ENCODE measurements at regions not wholly inside any gene's neighbourhood (a gene's known extent, or its start where the extent isn't known, plus 50 kb on each side); places are given as distances from the start of the nearest gene placed in this dataset.

GRCh38 chr6:110033101-110033500 is 55.0 kb downstream of the GPR6 start:
- no peak for DNase-seq (ENCODE audit: low spot score)

GRCh38 chr6:110033749-110034666 is 55.9 kb downstream of the GPR6 start:
- no peak for DNase-seq (ENCODE audit: low spot score)

- DNase-seq (ENCODE audit: low spot score), result no peak
Measured at GRCh38 chr6:110034667-110035036, 56.5 kb downstream of the GPR6 start.

GRCh38 chr6:110035321-110035720 is 57.2 kb downstream of the GPR6 start:
- DNase-seq (ENCODE audit: low spot score), result no peak

- no peak for DNase-seq (ENCODE audit: low spot score)
Measured at GRCh38 chr6:110036408-110037302, 58.5 kb downstream of the GPR6 start.

GRCh38 chr6:110037726-110038295 is 59.7 kb downstream of the GPR6 start:
- DNase-seq (ENCODE audit: low spot score), result no peak

GRCh38 chr6:110039364-110039980 is 61.4 kb downstream of the GPR6 start:
- peak; percentile 85 for DNase-seq (ENCODE audit: low spot score)

GRCh38 chr6:110039981-110040383 is 61.9 kb downstream of the GPR6 start:
- peak; percentile 39 for DNase-seq (ENCODE audit: low spot score)

GRCh38 chr6:110040716-110041115 is 62.6 kb downstream of the GPR6 start:
- no peak for DNase-seq (ENCODE audit: low spot score)

- DNase-seq (ENCODE audit: low spot score), result no peak
Measured at GRCh38 chr6:110041126-110041525, 63.0 kb downstream of the GPR6 start.

- DNase-seq (ENCODE audit: low spot score), result no peak
Measured at GRCh38 chr6:110041830-110042229, 63.7 kb downstream of the GPR6 start.

GRCh38 chr6:110042670-110043296 is 64.7 kb downstream of the GPR6 start:
- no peak for DNase-seq (ENCODE audit: low spot score)

- DNase-seq (ENCODE audit: low spot score), result no peak
Measured at GRCh38 chr6:110043366-110043994, 65.4 kb downstream of the GPR6 start.

GRCh38 chr6:110044096-110044495 is 66.0 kb downstream of the GPR6 start:
- no peak for DNase-seq (ENCODE audit: low spot score)

GRCh38 chr6:110044622-110045021 is 66.5 kb downstream of the GPR6 start:
- DNase-seq (ENCODE audit: low spot score), result no peak

- no peak for DNase-seq (ENCODE audit: low spot score)
Measured at GRCh38 chr6:110048221-110048875, 70.2 kb downstream of the GPR6 start.

GRCh38 chr6:110049696-110050439 is 71.8 kb downstream of the GPR6 start:
- DNase-seq (ENCODE audit: low spot score), result no peak
